ENCODE measurements at regions not wholly inside any gene's neighbourhood (a gene's known extent, or its start where the extent isn't known, plus 50 kb on each side); places are given as distances from the start of the nearest gene placed in this dataset.

DNA sequence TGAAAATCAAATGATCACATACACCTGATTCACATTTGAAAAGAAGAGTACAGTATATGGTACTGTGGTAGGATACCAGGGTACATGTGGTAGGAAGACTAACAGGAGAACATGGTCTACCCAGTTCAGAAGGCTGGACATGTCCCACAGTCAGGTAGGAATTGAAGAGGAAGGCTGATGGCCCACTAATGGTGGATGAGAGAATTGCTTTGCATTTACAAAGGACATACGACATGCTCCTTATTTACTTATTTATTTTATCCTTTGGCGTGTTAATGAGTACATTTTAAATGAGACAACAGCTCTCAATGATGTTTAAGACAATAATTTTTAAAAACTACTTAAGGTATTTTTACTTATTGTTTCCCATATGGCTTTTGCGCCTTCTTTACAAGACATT, 106.7 kb upstream of the BMP2K start:
- 98% methylated on average over 3 of the region's 3 CpGs for WGBS
- H3K4me1 ChIP-seq (ENCODE audit: control insufficient read depth in 2 of 2, insufficient read depth in 2 of 2, low read length in 2 of 2): peaks cover 0 to 3% of the 10 kb centered on the region in 2 donors

DNA sequence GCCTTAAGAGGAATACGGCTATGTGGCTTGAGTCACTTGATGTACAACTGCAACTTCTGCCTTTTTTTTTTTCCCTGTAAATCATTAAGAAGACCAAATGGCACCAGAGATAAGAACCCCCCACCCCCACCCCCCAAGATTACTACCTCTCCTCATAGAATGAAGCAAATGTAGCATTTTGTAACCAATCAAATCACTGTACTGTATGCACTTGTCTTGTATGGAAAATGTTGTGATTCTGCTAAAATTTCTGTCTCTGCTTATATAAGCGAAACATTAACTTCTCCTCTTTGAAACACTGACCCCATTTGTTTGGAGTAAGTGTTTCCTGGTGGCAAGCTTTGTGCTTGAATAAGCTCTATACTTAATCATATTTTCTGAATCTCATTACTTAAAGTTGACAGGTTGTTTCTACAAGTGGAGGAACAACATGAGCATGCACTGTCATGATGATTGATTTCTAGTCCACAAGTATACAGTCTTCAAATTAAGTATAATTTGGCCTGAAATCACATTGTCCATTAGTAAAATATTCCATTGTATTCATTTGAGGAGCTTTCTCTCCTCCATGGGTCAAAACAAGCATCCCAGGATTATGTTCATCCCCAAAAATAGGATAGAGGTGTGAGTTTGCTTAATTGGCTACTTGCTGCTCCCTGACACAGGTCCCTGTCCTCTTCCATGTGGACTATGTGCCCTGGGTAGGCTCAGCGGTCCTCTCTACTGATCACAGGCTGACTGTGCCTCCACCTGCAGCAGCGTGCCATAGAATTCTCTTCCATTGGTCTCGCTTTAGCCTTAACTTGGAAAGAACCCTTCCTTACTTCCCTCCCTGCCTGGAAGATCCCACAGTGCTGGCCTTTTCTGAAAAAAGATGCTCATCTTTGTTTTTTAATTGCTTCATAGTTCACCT, 104.0 kb upstream of the BMP2K start:
- Histone ChIP-seq H3K4me1 (ENCODE audit: control insufficient read depth in 2 of 2, insufficient read depth in 2 of 2, low read length in 2 of 2) (peaks cover 0 to 3% of the 10 kb centered on the region in 2 donors), H3K4me3 (ENCODE audit: low read length in 2 of 2) (no peak overlapping the region), H3K27ac (ENCODE audit: low read depth in 1 of 2, low read length in 1 of 2) (no peak overlapping the region), H3K27me3 (ENCODE audit: control insufficient read depth in 2 of 2, insufficient read depth in 1 of 2, low read length in 1 of 2) (no peaks in the 10 kb centered on the region), H3K36me3 (ENCODE audit: control insufficient read depth in 2 of 2, insufficient read depth in 2 of 2, low read length in 1 of 2) (no peaks in the 10 kb centered on the region), H3K9me3 (ENCODE audit: control insufficient read depth in 2 of 2, insufficient read depth in 1 of 2, low read length in 1 of 2) (no peaks in the 10 kb centered on the region)
- DNase-seq (ENCODE audit: low read depth in 6 of 9, low spot score in 9 of 9): no peak
- WGBS: 95% methylated on average over 5 of the region's 5 CpGs

More for the DNA sequence above, 106.7 kb upstream of the BMP2K start:
- H3K9me3 ChIP-seq (ENCODE audit: control insufficient read depth in 2 of 2, insufficient read depth in 1 of 2, low read length in 1 of 2): no peaks in the 10 kb centered on the region
- H3K4me3 ChIP-seq (ENCODE audit: low read length in 2 of 2): no peak overlapping the region
- H3K27ac ChIP-seq (ENCODE audit: low read depth in 1 of 2, low read length in 1 of 2): no peak overlapping the region
- H3K36me3 ChIP-seq (ENCODE audit: control insufficient read depth in 2 of 2, insufficient read depth in 2 of 2, low read length in 1 of 2): no peaks in the 10 kb centered on the region
- H3K27me3 ChIP-seq (ENCODE audit: control insufficient read depth in 2 of 2, insufficient read depth in 1 of 2, low read length in 1 of 2): no peaks in the 10 kb centered on the region
- DNase-seq (ENCODE audit: low read depth in 6 of 9, low spot score in 9 of 9): no peak

DNA sequence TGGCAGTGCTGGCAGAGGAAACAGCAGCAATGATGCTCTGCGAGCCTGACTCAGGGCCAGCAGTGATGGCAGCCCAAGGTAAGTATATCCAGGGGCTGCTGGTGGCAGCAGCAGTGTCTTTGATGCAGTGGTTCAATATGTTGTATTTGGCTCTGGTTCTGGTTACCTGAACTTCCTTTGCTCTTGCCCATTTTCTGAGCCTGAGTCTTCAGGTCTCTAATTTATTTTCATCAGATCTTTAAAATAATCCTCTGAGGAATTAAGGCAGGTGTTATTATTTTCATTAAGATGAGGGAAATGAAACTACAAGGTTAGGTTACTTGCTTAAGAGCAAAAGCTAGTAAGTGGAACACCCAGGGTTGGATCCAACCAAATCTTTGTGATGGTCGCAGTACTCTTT, 102.8 kb upstream of the BMP2K start:
- no peak overlapping the region for H3K4me3 ChIP-seq (ENCODE audit: low read length in 2 of 2)
- H3K27ac ChIP-seq (ENCODE audit: low read depth in 1 of 2, low read length in 1 of 2): no peak overlapping the region
- H3K9me3 ChIP-seq (ENCODE audit: control insufficient read depth in 2 of 2, insufficient read depth in 1 of 2, low read length in 1 of 2): no peaks in the 10 kb centered on the region
- H3K27me3 ChIP-seq (ENCODE audit: control insufficient read depth in 2 of 2, insufficient read depth in 1 of 2, low read length in 1 of 2): no peaks in the 10 kb centered on the region
- WGBS: over 99% methylated on average over 2 of the region's 2 CpGs
- no peak for DNase-seq (ENCODE audit: low read depth in 6 of 9, low spot score in 9 of 9)
- peaks cover 0 to 2% of the 10 kb centered on the region in 2 donors for H3K4me1 ChIP-seq (ENCODE audit: control insufficient read depth in 2 of 2, insufficient read depth in 2 of 2, low read length in 2 of 2)
- H3K36me3 ChIP-seq (ENCODE audit: control insufficient read depth in 2 of 2, insufficient read depth in 2 of 2, low read length in 1 of 2): no peaks in the 10 kb centered on the region

DNA sequence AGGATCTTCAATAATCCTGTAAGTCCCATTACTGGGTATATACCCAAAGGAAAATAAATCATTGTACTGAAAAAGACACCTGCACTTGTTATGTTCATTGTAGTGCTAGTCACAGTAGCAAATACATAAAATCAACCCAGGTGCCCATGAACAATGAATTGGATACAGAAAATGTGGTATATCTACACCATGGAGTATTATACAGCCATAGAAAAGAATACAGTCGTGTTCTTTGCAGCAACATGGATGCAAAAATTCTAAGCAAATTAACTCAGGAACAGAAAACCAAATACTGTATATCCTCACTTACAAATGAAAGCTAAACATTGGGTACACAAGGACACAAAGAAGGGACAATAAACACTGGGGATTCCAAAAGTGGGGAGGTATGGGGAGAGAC, 100.8 kb upstream of the BMP2K start:
- no peak overlapping the region for H3K27ac ChIP-seq (ENCODE audit: low read depth in 1 of 2, low read length in 1 of 2)
- no peaks in the 10 kb centered on the region for H3K27me3 ChIP-seq (ENCODE audit: control insufficient read depth in 2 of 2, insufficient read depth in 1 of 2, low read length in 1 of 2)
- no peak for DNase-seq (ENCODE audit: low read depth in 6 of 9, low spot score in 9 of 9)
- WGBS: 99% methylated on average over 1 of the region's 1 CpG
- H3K9me3 ChIP-seq (ENCODE audit: control insufficient read depth in 2 of 2, insufficient read depth in 1 of 2, low read length in 1 of 2): no peaks in the 10 kb centered on the region
- no peaks in the 10 kb centered on the region for H3K4me1 ChIP-seq (ENCODE audit: control insufficient read depth in 2 of 2, insufficient read depth in 2 of 2, low read length in 2 of 2)
- H3K4me3 ChIP-seq (ENCODE audit: low read length in 2 of 2): no peak overlapping the region
- H3K36me3 ChIP-seq (ENCODE audit: control insufficient read depth in 2 of 2, insufficient read depth in 2 of 2, low read length in 1 of 2): no peaks in the 10 kb centered on the region

DNA sequence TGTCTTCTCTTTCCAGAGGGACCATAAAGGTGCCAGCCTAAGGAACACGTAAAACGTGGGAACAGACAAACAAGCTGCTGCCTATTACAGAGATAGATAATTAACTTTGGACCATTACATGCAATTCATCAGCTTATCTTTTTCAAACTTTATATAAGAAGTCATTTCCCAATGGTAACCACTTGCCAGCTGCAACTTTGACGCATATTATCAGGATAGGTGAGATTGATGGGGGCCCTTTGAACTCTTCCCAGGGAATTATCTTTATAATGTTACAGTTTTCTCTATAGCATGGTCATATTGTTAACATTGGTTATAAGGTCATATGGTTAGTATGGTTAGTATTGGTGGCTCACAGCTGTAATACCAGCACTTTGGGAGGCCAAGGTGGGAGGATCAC, 94.1 kb upstream of the BMP2K start:
- 98% methylated on average over 3 of the region's 3 CpGs for WGBS
- no peaks in the 10 kb centered on the region for H3K9me3 ChIP-seq (ENCODE audit: control insufficient read depth in 2 of 2, insufficient read depth in 1 of 2, low read length in 1 of 2)
- H3K27me3 ChIP-seq (ENCODE audit: control insufficient read depth in 2 of 2, insufficient read depth in 1 of 2, low read length in 1 of 2): no peaks in the 10 kb centered on the region
- no peak for DNase-seq (ENCODE audit: low read depth in 6 of 9, low spot score in 9 of 9)
- no peak overlapping the region for H3K4me3 ChIP-seq (ENCODE audit: low read length in 2 of 2)
- no peak overlapping the region for H3K27ac ChIP-seq (ENCODE audit: low read depth in 1 of 2, low read length in 1 of 2)
- no peaks in the 10 kb centered on the region for H3K36me3 ChIP-seq (ENCODE audit: control insufficient read depth in 2 of 2, insufficient read depth in 2 of 2, low read length in 1 of 2)
- H3K4me1 ChIP-seq (ENCODE audit: control insufficient read depth in 2 of 2, insufficient read depth in 2 of 2, low read length in 2 of 2): no peaks in the 10 kb centered on the region

DNA sequence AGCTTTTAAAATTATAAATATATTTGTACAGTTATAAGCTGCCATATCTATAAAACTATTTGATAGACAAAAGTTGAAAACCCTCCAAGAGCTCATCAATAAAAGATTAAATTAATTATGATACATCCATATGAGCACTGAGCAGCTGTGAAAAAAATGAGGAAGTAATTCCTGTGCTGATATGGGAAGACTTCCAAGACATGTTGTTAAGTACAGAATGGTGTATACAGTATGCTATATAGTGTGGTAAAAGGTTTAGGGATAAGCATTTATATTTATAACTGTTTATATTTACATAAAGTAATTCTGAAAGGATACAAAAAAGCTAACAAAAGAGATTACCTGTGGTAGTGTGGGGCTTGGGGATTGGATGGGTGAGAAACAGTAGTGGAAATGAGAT, 92.8 kb upstream of the BMP2K start:
- no peaks in the 10 kb centered on the region for H3K4me1 ChIP-seq (ENCODE audit: control insufficient read depth in 2 of 2, insufficient read depth in 2 of 2, low read length in 2 of 2)
- no peak for DNase-seq (ENCODE audit: low read depth in 6 of 9, low spot score in 9 of 9)
- no peaks in the 10 kb centered on the region for H3K36me3 ChIP-seq (ENCODE audit: control insufficient read depth in 2 of 2, insufficient read depth in 2 of 2, low read length in 1 of 2)
- H3K4me3 ChIP-seq (ENCODE audit: low read length in 2 of 2): no peak overlapping the region
- no peaks in the 10 kb centered on the region for H3K27me3 ChIP-seq (ENCODE audit: control insufficient read depth in 2 of 2, insufficient read depth in 1 of 2, low read length in 1 of 2)
- no peak overlapping the region for H3K27ac ChIP-seq (ENCODE audit: low read depth in 1 of 2, low read length in 1 of 2)
- H3K9me3 ChIP-seq (ENCODE audit: control insufficient read depth in 2 of 2, insufficient read depth in 1 of 2, low read length in 1 of 2): no peaks in the 10 kb centered on the region

DNA sequence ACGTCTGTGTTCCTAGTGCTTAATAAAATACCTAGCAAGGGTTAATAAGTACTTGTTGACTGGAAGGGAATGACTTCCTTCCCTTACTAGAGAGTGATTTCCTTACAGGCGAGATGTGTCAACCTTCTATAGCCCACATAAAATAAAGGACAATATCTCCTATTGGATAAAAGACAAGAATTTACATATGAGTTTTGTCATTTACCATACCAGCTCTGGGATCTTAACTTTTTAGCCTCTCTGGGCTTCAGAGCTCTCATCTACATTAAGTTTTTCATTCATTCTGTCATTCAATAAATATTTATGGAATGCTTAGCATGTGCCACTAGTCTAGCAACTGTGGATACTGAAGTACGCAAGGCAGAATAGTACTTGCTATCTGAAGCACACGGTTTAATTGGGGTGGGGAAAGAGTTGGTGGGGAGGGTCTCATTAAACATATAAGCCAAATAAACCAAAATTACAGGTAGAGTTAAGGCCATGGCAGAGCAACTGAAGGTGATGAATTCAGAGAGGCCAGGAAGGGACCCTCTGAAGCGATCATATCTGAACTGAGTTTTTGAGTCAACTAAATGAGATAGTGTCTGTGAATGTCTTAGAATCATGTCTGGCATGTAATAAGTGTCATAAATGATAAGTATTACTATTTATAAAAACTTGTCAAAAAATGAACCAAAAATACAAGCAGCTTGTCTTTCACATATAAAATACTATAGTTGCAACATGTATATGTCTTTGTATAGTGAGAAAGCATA, 91.6 kb upstream of the BMP2K start:
- no peaks in the 10 kb centered on the region for H3K4me1 ChIP-seq (ENCODE audit: control insufficient read depth in 2 of 2, insufficient read depth in 2 of 2, low read length in 2 of 2)
- 97% methylated on average over 5 of the region's 5 CpGs for WGBS
- no peaks in the 10 kb centered on the region for H3K27me3 ChIP-seq (ENCODE audit: control insufficient read depth in 2 of 2, insufficient read depth in 1 of 2, low read length in 1 of 2)
- H3K9me3 ChIP-seq (ENCODE audit: control insufficient read depth in 2 of 2, insufficient read depth in 1 of 2, low read length in 1 of 2): no peaks in the 10 kb centered on the region
- DNase-seq (ENCODE audit: low read depth in 6 of 9, low spot score in 9 of 9): no peak
- no peak overlapping the region for H3K4me3 ChIP-seq (ENCODE audit: low read length in 2 of 2)
- H3K27ac ChIP-seq (ENCODE audit: low read depth in 1 of 2, low read length in 1 of 2): no peak overlapping the region
- H3K36me3 ChIP-seq (ENCODE audit: control insufficient read depth in 2 of 2, insufficient read depth in 2 of 2, low read length in 1 of 2): no peaks in the 10 kb centered on the region

DNA sequence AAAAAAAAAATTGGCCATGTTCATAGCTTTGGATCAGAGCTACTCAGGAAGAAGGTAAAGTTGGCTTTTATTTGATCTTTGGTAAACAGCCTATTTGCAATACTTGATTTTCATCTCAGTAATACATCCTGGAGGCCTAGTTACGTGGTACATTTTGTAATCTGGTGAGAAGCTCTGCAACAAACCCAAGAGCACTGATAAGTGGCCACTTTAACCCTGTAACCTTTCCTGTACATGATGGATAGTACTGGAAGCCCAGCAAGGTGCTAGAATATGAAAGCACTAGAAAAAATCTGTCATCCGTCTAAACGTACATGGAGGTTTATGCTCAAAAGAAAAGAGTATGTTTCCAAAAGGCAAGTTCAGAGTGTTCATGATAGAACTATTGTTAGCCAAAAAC, 88.3 kb upstream of the BMP2K start:
- Histone ChIP-seq H3K9me3 (ENCODE audit: control insufficient read depth in 2 of 2, insufficient read depth in 1 of 2, low read length in 1 of 2) (no peaks in the 10 kb centered on the region), H3K4me1 (ENCODE audit: control insufficient read depth in 2 of 2, insufficient read depth in 2 of 2, low read length in 2 of 2) (peaks cover 0 to 8% of the 10 kb centered on the region in 2 donors), H3K27ac (ENCODE audit: low read depth in 1 of 2, low read length in 1 of 2) (no peak overlapping the region), H3K4me3 (ENCODE audit: low read length in 2 of 2) (no peak overlapping the region), H3K36me3 (ENCODE audit: control insufficient read depth in 2 of 2, insufficient read depth in 2 of 2, low read length in 1 of 2) (no peaks in the 10 kb centered on the region), H3K27me3 (ENCODE audit: control insufficient read depth in 2 of 2, insufficient read depth in 1 of 2, low read length in 1 of 2) (no peaks in the 10 kb centered on the region)
- 97% methylated on average over 3 of the region's 3 CpGs for WGBS
- DNase-seq (ENCODE audit: low read depth in 6 of 9, low spot score in 9 of 9): no peak

DNA sequence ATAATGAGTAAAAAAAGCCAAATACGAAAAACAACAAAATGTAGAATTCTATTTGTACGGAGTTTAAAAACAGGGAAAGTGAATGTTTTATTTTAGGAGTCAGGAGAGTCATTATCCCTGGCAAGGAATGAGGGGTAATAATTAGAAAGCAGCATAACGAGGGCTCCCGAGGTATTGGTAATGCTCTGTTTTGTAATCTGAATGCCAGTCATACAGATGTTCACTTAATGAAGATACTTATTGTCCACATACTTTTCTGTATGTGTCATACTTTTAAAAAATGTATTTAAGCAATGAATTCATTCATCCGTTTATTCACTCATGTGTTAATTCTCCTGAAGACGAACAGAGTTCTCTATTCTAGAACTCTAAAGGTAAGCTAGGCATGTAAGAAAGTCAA, 87.8 kb upstream of the BMP2K start:
- no peaks in the 10 kb centered on the region for H3K9me3 ChIP-seq (ENCODE audit: control insufficient read depth in 2 of 2, insufficient read depth in 1 of 2, low read length in 1 of 2)
- H3K4me3 ChIP-seq (ENCODE audit: low read length in 2 of 2): no peak overlapping the region
- WGBS: 97% methylated on average over 6 of the region's 6 CpGs
- H3K27ac ChIP-seq (ENCODE audit: low read depth in 1 of 2, low read length in 1 of 2): no peak overlapping the region
- H3K4me1 ChIP-seq (ENCODE audit: control insufficient read depth in 2 of 2, insufficient read depth in 2 of 2, low read length in 2 of 2): peaks cover 0 to 8% of the 10 kb centered on the region in 2 donors
- no peaks in the 10 kb centered on the region for H3K27me3 ChIP-seq (ENCODE audit: control insufficient read depth in 2 of 2, insufficient read depth in 1 of 2, low read length in 1 of 2)
- no peak for DNase-seq (ENCODE audit: low read depth in 6 of 9, low spot score in 9 of 9)
- H3K36me3 ChIP-seq (ENCODE audit: control insufficient read depth in 2 of 2, insufficient read depth in 2 of 2, low read length in 1 of 2): no peaks in the 10 kb centered on the region

Measured in thymus (tissue), 11 donors.